ENCODE measurements at regions not wholly inside any gene's neighbourhood (a gene's known extent, or its start where the extent isn't known, plus 50 kb on each side); places are given as distances from the start of the nearest gene placed in this dataset.
"Not testable (repeated sequence)": the region's sequence is repeated elsewhere in the genome, so short reads cannot be mapped to it uniquely, and the experiment has no call there.

- DNase-seq = no peak
Observed at GRCh38 chr5:98521821-98522220, 251.6 kb upstream of the RGMB start.

GRCh38 chr5:98524773-98525172, 248.7 kb upstream of the RGMB start:
- DNase-seq = no peak

- DNase-seq = no peak
Observed at GRCh38 chr5:98527846-98528245, 245.6 kb upstream of the RGMB start.

- no peak for DNase-seq
Observed at GRCh38 chr5:98529321-98529720, 244.1 kb upstream of the RGMB start.

GRCh38 chr5:98530224-98530623, 243.2 kb upstream of the RGMB start:
- DNase-seq = no peak

- no peak for DNase-seq
Observed at GRCh38 chr5:98535901-98536300, 237.6 kb upstream of the RGMB start.

GRCh38 chr5:98540056-98540455, 233.4 kb upstream of the RGMB start:
- no peak for DNase-seq

GRCh38 chr5:98541641-98542040, 231.8 kb upstream of the RGMB start:
- no peak for DNase-seq

- no peak for DNase-seq
Observed at GRCh38 chr5:98543490-98543889, 230.0 kb upstream of the RGMB start.

GRCh38 chr5:98546924-98547323, 226.5 kb upstream of the RGMB start:
- not testable (repeated sequence) for DNase-seq

GRCh38 chr5:98556712-98557111, 216.8 kb upstream of the RGMB start:
- no peak for DNase-seq

GRCh38 chr5:98557916-98558315, 215.5 kb upstream of the RGMB start:
- DNase-seq = no peak

GRCh38 chr5:98563885-98564653, 209.4 kb upstream of the RGMB start:
- no peak for DNase-seq

GRCh38 chr5:98564836-98565235, 208.6 kb upstream of the RGMB start:
- DNase-seq = no peak

GRCh38 chr5:98568336-98568735, 205.1 kb upstream of the RGMB start:
- no peak for DNase-seq

- DNase-seq = no peak
Observed at GRCh38 chr5:98569288-98569687, 204.2 kb upstream of the RGMB start.

- no peak for DNase-seq
Observed at GRCh38 chr5:98570010-98570409, 203.5 kb upstream of the RGMB start.

GRCh38 chr5:98570661-98571191, 202.7 kb upstream of the RGMB start:
- no peak for DNase-seq

GRCh38 chr5:98573834-98574320, 199.6 kb upstream of the RGMB start:
- no peak for DNase-seq

- no peak for DNase-seq
Observed at GRCh38 chr5:98576275-98576674, 197.2 kb upstream of the RGMB start.

GRCh38 chr5:98578438-98578837, 195.0 kb upstream of the RGMB start:
- no peak for DNase-seq

- DNase-seq = no peak
Observed at GRCh38 chr5:98581112-98581997, 192.1 kb upstream of the RGMB start.

GRCh38 chr5:98583586-98583985, 189.9 kb upstream of the RGMB start:
- no peak for DNase-seq

Measured in SIG-M5 (cell line).